Stimulated activated naive CD8-positive, alpha-beta T cell treated with anti-CD3 and anti-CD28 coated beads, Interleukin-15, amount 100 ng/mL, for 72 hours (primary cell): ENCODE measurements at regions not wholly inside any gene's neighbourhood (a gene's known extent, or its start where the extent isn't known, plus 50 kb on each side); places are given as distances from the start of the nearest gene placed in this dataset.
"Not testable (repeated sequence)": the region's sequence is repeated elsewhere in the genome, so short reads cannot be mapped to it uniquely, and the experiment has no call there.

Experiments
- ATAC-seq: fragments of 150-1000 bp; cut with Tn5 transposase; 2 replicates; pipeline ENCODE4 v1.10.0; 2021; ENCODE audit warnings: mild to moderate bottlenecking, moderate library complexity
- DNase-seq, 2 donors: peaks; one replicate each; pipeline ENCODE4 v3.0.0; 2021 to 2022
- H3K27ac Mint-ChIP-seq, 2 donors: one replicate each; pipeline ENCODE4 v1.8.0; 2022; ENCODE audit warnings: mild to moderate bottlenecking in 2 of 2, mixed read lengths in 2 of 2, moderate library complexity in 2 of 2
- H3K27me3 Mint-ChIP-seq: one replicate; pipeline ENCODE4 v1.8.0; 2022; ENCODE audit warnings: mixed read lengths
- H3K4me1 Mint-ChIP-seq: one replicate; pipeline ENCODE4 v1.8.0; 2022; ENCODE audit warnings: mild to moderate bottlenecking, mixed read lengths
- H3K4me3 Mint-ChIP-seq, 2 donors: one replicate each; pipeline ENCODE4 v1.8.0; 2022; ENCODE audit warnings: mild to moderate bottlenecking in 2 of 2, mixed read lengths in 2 of 2, moderate library complexity in 1 of 2
- H3K9me3 Mint-ChIP-seq, 2 donors: one replicate each; pipeline ENCODE4 v1.8.0; 2022; ENCODE audit warnings: mixed read lengths in 2 of 2

DNA sequence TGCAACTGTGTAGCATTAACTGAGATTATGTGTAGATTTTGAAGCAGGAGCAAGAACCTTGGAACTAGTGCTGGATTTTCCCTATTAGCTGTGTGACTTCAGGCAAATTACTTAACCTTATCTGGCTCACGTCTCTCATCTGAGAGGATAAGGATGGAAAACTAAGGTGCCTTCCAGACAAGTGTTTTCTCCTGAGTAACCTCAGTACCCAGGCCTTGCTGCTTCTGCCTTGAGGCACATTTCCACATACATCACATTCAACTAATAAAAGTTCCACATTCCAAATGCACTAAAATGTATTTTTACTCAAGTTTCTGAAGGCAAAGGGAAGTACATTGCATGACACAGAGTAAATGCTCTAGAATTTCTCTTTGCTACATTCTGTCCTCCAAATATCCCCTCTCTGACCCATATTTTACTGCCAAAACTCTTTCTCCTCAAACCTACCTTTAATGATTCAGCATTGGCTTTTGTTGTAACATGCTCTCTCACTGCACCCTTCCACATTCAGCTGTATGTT, 195.4 kb upstream of the ADGRL3 start:
- Mint-ChIP-seq H3K4me3 (no peak overlapping the region), H3K27me3 (no peaks in the 10 kb centered on the region), H3K9me3 (peaks cover 25 to 26% of the 10 kb centered on the region in 2 donors), H3K27ac (no peak overlapping the region), H3K4me1 (no peaks in the 10 kb centered on the region)
- DNase-seq (no peak), ATAC-seq (no peak)

DNA sequence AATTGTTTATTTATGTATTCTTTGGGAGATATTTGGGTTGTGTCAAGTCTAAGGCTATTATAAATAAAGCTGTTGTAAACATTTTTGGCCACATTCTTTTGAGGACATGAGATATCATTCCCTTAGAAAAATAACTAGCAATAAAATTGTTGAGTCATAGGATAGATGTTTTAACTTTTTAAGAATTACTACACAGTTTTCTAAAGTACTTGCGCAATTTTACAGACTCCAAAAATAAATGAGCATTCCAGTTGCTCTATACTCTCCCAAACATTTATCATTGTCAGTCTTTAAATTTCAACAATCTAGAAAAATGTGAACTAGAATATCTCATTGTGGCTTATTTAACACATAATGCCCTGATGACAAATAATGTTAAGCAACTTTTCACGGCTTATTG, 189.1 kb upstream of the ADGRL3 start:
- H3K4me3 Mint-ChIP-seq = no peak overlapping the region
- peaks cover 20 to 27% of the 10 kb centered on the region in 2 donors for H3K9me3 Mint-ChIP-seq
- no peaks in the 10 kb centered on the region for H3K4me1 Mint-ChIP-seq
- no peak overlapping the region for H3K27ac Mint-ChIP-seq
- DNase-seq (no peak), ATAC-seq (no peak)
- no peaks in the 10 kb centered on the region for H3K27me3 Mint-ChIP-seq

DNA sequence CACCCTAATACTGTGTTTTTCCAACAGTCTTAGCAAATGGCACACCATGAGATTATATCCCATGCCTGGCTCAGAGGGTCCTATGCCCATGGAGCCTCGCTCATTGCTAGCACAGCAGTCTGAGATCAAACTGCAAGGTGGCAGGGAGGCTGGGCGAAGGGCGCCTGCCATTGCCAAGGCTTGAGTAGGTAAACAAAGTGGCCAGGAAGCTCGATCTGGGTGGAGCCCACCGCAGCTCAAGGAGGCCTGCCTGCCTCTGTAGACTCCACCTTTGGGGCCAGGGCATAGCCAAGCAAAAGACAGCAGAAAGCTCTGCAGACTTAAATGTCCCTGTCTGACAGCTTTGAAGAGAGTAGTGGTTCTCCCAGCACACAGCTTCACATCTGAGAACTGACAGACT, 188.2 kb upstream of the ADGRL3 start:
- ATAC-seq, H3K4me3 Mint-ChIP-seq: not testable (repeated sequence)

DNA sequence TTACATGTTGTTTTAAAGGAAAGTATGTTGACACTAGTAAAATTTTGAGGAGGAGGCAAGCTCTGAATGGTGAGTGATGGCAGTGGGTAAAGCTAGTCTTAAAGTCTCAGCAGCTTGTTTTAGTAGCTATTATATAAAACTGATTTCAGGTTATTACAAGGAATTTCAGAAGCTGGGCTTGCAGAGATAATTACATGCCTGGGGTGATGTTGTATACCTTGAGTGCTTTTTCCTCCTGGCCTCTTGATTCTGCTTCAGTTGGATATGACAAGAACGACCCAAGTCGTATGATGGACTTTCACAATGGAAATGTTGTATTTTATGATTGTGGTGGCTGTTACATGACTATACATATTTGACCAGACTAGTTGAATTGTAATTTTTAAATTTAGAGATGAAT, 175.5 kb upstream of the ADGRL3 start:
- H3K27me3 Mint-ChIP-seq = no peaks in the 10 kb centered on the region

More for the DNA sequence above, 188.2 kb upstream of the ADGRL3 start:
- peaks cover 22 to 29% of the 10 kb centered on the region in 2 donors for H3K9me3 Mint-ChIP-seq
- H3K27me3 Mint-ChIP-seq, H3K27ac Mint-ChIP-seq, DNase-seq, H3K4me1 Mint-ChIP-seq: not testable (repeated sequence)

DNA sequence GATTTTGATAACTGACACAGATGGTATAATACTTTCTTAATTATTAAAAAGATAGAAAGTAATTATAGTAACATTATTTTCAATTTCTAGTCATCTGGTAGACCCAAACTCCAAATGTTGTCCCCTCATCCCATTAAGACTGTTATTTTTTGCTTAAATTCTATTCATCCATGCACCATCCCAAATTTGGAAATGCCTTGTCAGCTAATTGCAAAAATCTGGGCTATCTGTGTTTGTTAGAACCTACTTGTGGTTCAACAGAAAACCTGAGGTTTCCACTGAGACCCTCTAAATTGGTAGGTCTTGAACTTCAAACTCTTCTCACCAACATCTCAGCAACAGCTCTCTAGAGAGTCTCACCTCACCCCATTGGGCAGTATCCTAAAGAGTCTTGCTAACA, 172.2 kb upstream of the ADGRL3 start:
- DNase-seq = no peak
- Mint-ChIP-seq H3K27me3 (no peaks in the 10 kb centered on the region), H3K9me3 (peaks cover 0 to 5% of the 10 kb centered on the region in 2 donors), H3K27ac (no peak overlapping the region), H3K4me3 (no peak overlapping the region), H3K4me1 (no peaks in the 10 kb centered on the region)
- ATAC-seq = no peak

More for the DNA sequence above, 175.5 kb upstream of the ADGRL3 start:
- DNase-seq (no peak), ATAC-seq (no peak)
- Mint-ChIP-seq H3K9me3 (peaks cover 8 to 14% of the 10 kb centered on the region in 2 donors), H3K27ac (no peak overlapping the region), H3K4me1 (no peaks in the 10 kb centered on the region), H3K4me3 (no peak overlapping the region)

DNA sequence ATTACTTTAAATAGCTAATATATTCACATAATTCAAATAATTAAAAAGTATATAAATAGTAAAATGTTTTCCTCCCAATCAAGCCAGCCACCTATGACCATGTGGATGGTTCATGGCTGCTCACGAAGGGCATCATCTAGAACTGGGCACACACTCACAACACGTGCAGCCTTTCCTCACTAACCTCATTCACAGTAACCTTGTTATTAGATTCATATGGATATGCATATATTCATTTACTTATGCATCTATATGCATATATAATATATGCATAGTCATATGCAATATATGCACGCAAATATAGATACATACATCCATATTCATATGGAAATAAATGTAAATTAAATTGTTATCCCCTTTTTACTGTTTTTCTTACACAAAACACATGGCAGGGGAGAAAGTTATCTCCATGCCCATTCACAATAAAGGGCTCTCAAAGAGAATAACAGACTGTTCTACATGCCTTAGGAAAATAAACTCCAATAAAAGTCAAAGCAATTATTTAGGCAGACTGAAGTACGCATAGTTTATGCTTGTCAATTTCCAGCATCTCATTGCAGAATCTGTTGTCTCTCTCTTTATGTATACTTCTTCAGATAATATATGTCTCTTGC, 163.9 kb upstream of the ADGRL3 start:
- Mint-ChIP-seq H3K4me1 (no peaks in the 10 kb centered on the region), H3K9me3 (no peaks in the 10 kb centered on the region), H3K4me3 (no peak overlapping the region), H3K27me3 (no peaks in the 10 kb centered on the region), H3K27ac (no peak overlapping the region)
- DNase-seq = no peak
- ATAC-seq = no peak

DNA sequence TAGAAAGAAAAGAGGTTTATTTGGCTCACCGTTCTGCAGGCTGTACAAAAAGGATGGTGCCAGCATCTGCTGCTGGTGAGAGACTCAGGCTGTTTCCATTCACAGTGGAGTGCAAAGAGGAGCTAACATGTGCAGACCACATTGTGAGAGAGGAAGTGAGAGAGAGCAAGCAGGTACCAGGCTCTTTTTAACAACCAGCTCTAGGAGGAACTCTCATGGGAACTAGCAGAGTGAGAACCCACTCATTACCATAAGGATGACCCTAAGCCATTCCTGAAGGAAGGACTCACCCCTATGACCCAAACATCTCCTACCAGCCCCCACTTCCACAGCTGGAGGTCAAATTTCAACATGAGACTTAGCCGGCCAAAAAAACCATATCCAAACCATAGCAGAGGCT, 158.6 kb upstream of the ADGRL3 start:
- no peaks in the 10 kb centered on the region for H3K4me1 Mint-ChIP-seq
- H3K27ac Mint-ChIP-seq = no peak overlapping the region
- no peak overlapping the region for H3K4me3 Mint-ChIP-seq
- H3K9me3 Mint-ChIP-seq = no peaks in the 10 kb centered on the region
- H3K27me3 Mint-ChIP-seq = no peaks in the 10 kb centered on the region
- no peak for ATAC-seq
- no peak for DNase-seq

DNA sequence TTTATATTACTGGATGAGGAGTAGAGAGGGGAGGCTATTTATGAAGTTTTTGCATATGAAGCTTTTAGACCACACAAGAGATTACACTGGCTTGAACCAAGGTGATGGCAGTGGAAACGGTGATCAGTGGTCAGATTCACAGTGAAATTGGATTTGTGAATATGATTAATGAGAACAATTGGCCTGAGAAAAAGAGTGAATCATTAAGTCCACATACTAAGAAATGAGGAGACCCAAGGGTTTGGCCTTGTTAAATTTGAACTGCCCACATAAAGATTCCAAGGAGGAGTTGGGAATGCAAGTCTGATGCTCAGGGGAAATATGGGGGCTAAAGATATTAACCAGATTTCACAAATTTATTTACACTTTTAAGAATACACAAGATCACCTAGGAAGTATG, 155.3 kb upstream of the ADGRL3 start:
- no peaks in the 10 kb centered on the region for H3K4me1 Mint-ChIP-seq
- H3K9me3 Mint-ChIP-seq = peaks cover 0 to 5% of the 10 kb centered on the region in 2 donors
- no peak overlapping the region for H3K4me3 Mint-ChIP-seq
- H3K27ac Mint-ChIP-seq = no peak overlapping the region
- no peak for DNase-seq
- no peak for ATAC-seq
- no peaks in the 10 kb centered on the region for H3K27me3 Mint-ChIP-seq

DNA sequence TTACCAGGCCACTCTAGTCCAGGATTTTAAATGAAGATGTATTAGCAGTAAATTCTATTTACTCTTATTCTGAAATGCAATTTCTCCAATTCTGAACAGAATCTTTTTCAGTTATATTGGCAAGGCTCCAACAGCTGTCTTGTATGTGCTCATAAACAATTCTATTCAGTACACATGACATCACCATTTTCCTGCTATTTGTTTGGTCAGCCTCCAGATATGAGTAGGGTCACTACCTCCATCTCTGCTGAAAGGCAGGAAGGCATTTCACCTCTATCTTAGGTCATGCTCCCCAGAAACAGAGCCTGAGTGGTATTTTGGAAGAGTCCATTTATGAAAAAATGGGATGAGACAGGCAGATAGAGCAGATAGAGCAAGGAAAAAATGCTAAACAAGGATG, 151.1 kb upstream of the ADGRL3 start:
- H3K4me1 Mint-ChIP-seq = no peaks in the 10 kb centered on the region
- no peak overlapping the region for H3K27ac Mint-ChIP-seq
- no peak overlapping the region for H3K4me3 Mint-ChIP-seq
- DNase-seq (no peak), ATAC-seq (no peak)
- no peaks in the 10 kb centered on the region for H3K27me3 Mint-ChIP-seq
- H3K9me3 Mint-ChIP-seq = peaks cover 12 to 16% of the 10 kb centered on the region in 2 donors

DNA sequence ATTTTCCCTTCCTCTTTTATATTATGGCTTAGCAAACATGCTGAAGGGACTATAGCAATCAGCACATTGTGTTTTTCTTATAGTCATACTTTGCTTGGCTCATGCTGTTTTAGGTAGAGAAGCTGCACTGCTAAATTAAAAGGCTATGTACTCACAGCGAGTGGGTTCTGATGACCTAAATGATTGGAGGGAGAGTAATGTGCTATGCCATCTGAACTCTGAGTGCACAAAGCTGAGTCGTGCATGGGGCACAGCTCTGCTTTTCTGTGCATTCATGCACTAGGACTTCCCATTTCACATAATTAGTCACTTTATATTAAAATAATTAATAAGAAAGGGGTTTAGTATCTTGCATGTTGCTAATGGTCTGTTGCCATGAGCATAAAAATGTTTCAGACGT, 132.7 kb upstream of the ADGRL3 start:
- H3K27me3 Mint-ChIP-seq = no peaks in the 10 kb centered on the region
- no peak for DNase-seq
- no peak overlapping the region for H3K27ac Mint-ChIP-seq
- ATAC-seq = no peak
- no peaks in the 10 kb centered on the region for H3K4me1 Mint-ChIP-seq
- no peak overlapping the region for H3K4me3 Mint-ChIP-seq
- peaks cover 0 to 15% of the 10 kb centered on the region in 2 donors for H3K9me3 Mint-ChIP-seq

DNA sequence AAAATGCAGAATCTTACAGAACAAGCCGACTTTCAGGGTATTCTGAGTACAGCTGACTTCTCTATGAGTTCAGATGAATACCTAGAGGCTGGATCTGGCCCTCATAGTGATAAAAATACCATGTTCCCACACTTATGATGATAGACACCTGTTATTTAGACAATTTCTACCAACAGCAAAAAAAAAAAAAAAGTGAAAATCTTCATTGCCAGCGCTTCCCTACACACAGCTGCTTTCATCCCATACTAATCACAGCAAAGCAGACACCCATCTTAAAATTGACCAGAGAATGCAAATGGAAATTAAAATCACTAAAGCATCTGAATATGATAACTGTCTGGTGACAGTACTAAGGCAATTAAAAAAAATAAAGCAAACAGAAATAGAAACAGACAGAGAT, 132.1 kb upstream of the ADGRL3 start:
- no peak for DNase-seq
- H3K4me1 Mint-ChIP-seq = no peaks in the 10 kb centered on the region
- H3K27me3 Mint-ChIP-seq = no peaks in the 10 kb centered on the region
- H3K27ac Mint-ChIP-seq = no peak overlapping the region
- no peak for ATAC-seq
- no peak overlapping the region for H3K4me3 Mint-ChIP-seq
- H3K9me3 Mint-ChIP-seq = peaks cover under 1 to 15% of the 10 kb centered on the region in 2 donors

DNA sequence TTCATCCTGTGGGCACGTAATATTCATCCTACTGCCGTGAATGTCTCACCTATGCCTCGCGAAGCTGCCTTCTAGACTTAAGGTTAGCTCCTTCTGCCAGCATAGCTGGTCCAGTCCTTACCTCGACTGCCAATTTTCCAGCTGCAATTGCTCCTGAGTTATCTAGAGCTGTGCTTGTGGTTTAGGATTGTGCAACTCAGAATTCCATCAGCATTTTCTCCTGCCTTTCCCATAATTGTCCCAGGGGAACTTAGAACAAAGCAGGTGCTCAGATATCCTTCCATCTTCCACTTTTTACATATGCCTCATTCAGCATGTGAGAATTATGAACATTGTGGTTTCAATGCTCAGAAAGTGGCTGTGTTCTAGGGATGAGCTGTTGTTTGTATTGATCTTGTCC, 131.4 kb upstream of the ADGRL3 start:
- Mint-ChIP-seq H3K9me3 (peaks cover 8 to 22% of the 10 kb centered on the region in 2 donors), H3K4me1 (no peaks in the 10 kb centered on the region), H3K27me3 (no peaks in the 10 kb centered on the region), H3K4me3 (no peak overlapping the region), H3K27ac (no peak overlapping the region)
- DNase-seq = no peak
- ATAC-seq = no peak

DNA sequence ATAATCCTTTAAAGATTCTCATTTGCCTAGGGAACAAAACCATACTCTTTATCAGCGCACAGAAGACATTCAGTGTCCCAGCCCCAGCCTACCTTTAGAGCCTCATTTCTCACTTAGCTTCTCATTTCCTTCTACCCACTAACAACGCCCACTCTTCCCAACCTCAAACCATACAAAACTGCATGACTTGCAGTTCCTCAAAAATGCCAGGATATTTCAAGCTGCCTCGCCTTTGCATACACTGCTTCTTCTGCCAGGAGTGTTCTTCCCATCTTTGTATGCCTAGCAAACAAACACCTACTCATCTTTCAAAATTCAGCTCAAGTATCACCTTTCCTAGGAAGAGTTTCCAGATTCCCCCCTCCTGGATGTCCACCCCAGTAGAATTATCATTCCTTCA, 129.9 kb upstream of the ADGRL3 start:
- Mint-ChIP-seq H3K4me1 (no peaks in the 10 kb centered on the region), H3K27me3 (no peaks in the 10 kb centered on the region), H3K27ac (no peak overlapping the region), H3K9me3 (peaks cover 11 to 25% of the 10 kb centered on the region in 2 donors), H3K4me3 (no peak overlapping the region)
- DNase-seq = no peak
- no peak for ATAC-seq

DNA sequence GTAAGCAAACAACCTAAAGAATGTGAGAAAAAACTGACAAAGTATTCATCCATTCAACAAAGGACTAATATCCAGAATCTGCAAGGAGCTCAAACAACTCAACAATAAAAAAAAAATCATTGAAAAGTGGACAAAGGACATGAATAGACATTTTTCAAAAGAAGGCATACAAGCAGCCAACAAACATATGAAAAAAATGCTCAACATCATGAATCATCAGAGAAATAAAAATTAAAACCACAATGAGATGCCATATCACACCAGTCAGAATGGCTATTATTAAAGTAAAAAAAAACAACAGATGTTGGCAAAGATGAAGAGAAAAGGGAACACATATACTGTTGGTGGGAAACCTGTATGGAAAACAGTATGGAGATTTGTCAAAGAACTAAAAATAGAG, 120.7 kb upstream of the ADGRL3 start:
- DNase-seq (no peak), ATAC-seq (no peak)
- H3K4me3 Mint-ChIP-seq = no peak overlapping the region
- H3K27me3 Mint-ChIP-seq = no peaks in the 10 kb centered on the region
- no peak overlapping the region for H3K27ac Mint-ChIP-seq
- no peaks in the 10 kb centered on the region for H3K4me1 Mint-ChIP-seq
- peaks cover 0 to 9% of the 10 kb centered on the region in 2 donors for H3K9me3 Mint-ChIP-seq

DNA sequence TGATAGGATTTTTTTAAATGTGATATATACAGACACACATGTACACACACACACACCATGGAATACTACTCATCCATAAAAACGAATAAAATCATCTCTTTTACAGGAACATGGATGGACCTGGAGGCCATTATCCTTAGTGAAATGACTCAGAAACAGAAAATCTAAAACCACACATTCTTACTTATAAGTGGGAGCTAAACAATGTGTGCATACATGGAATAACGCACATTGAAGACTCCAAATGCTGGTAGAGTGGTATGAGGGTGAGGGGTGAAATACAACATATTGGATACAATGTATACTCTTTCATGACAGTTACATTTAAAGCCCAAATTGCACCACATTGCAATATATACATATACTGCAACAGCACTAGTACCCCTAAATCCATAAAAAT, 120.2 kb upstream of the ADGRL3 start:
- peaks cover 0 to 12% of the 10 kb centered on the region in 2 donors for H3K9me3 Mint-ChIP-seq
- ATAC-seq (no peak), DNase-seq (no peak)
- no peaks in the 10 kb centered on the region for H3K4me1 Mint-ChIP-seq
- H3K27me3 Mint-ChIP-seq = no peaks in the 10 kb centered on the region
- no peak overlapping the region for H3K4me3 Mint-ChIP-seq
- no peak overlapping the region for H3K27ac Mint-ChIP-seq

DNA sequence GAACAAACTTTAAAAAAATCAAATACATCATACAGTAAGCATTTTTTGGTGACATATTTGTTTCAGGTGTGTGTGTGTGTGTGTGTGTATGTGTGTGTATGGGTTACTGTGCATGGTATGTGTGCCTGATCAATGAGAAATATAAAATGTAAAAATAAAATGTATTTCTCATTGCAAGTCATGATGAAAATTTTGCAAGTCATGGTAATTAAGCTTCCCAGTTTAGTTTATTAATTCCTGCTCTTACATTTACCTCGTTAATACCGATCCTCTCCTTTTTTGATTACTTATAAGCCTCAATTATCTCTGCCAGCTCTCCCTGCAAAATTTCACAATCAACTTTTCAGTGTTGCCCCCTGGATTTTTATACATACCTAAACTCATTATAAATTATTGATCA, 114.6 kb upstream of the ADGRL3 start:
- H3K27ac Mint-ChIP-seq = no peak overlapping the region
- H3K27me3 Mint-ChIP-seq = no peaks in the 10 kb centered on the region
- no peak for DNase-seq
- peaks cover 16% of the 10 kb centered on the region in 2 donors for H3K9me3 Mint-ChIP-seq
- H3K4me3 Mint-ChIP-seq = no peak overlapping the region
- no peak for ATAC-seq
- no peaks in the 10 kb centered on the region for H3K4me1 Mint-ChIP-seq

DNA sequence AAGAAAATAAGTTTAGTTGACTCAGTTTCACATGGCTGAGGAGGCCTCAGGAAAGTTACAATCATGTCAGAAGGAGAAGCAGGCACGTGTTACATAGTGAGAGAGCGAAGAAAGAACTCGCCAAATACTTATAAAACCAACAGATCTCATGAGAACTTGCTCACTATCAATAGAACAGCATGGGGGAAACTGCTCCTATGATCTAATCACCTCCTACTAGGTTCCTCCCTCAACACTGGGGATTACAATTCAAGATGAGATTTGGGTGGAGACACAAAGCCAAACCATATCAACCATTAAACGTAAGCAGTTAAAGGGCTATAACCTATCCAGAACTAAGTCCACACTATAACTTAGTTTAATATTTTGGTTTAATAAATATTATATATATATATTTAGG, 113.8 kb upstream of the ADGRL3 start:
- no peak overlapping the region for H3K4me3 Mint-ChIP-seq
- H3K9me3 Mint-ChIP-seq = peaks cover 16 to 17% of the 10 kb centered on the region in 2 donors
- DNase-seq = no peak
- no peak overlapping the region for H3K27ac Mint-ChIP-seq
- H3K4me1 Mint-ChIP-seq = no peaks in the 10 kb centered on the region
- H3K27me3 Mint-ChIP-seq = no peaks in the 10 kb centered on the region
- no peak for ATAC-seq
